ENCODE measurements at regions not wholly inside any gene's neighbourhood (a gene's known extent, or its start where the extent isn't known, plus 50 kb on each side); places are given as distances from the start of the nearest gene placed in this dataset.

GRCh38 chr5:136750224-136750862, 385.0 kb upstream of the TRPC7 start:
- Histone ChIP-seq H3K9ac (ENCODE audit: low read length) (no peak overlapping the region), H3K4me1 (ENCODE audit: control insufficient read depth in 2 of 2, insufficient read depth in 2 of 2, low read length in 2 of 2) (no peaks in the 10 kb centered on the region), H3K27me3 (replicated peaks in 1 of 4; ENCODE audit: control extremely low read depth in 1 of 4, control insufficient read depth in 3 of 4, insufficient read depth in 4 of 4, low read length in 3 of 4) (no peaks in the 10 kb centered on the region), H3K4me3 (ENCODE audit: control extremely low read depth in 1 of 5, extremely low read depth in 1 of 5, insufficient read depth in 1 of 5, low read depth in 2 of 5, low read length in 4 of 5) (no peak overlapping the region), H2AFZ (ENCODE audit: insufficient read depth, low read depth, low read length, poor library complexity, severe bottlenecking) (no peak overlapping the region), H3K9me3 (ENCODE audit: control extremely low read depth in 1 of 3, control insufficient read depth in 2 of 3, insufficient read depth in 1 of 3, low read length in 2 of 3) (no peaks in the 10 kb centered on the region), H4K20me1 (ENCODE audit: control insufficient read depth, insufficient read depth, low read length, poor library complexity, severe bottlenecking) (no peaks in the 10 kb centered on the region), H3K79me2 (ENCODE audit: control insufficient read depth, insufficient read depth, low read length) (no peaks in the 10 kb centered on the region), H3K4me2 (replicated peaks; ENCODE audit: low read depth, low read length, poor library complexity, severe bottlenecking) (no peak overlapping the region), H3K36me3 (replicated peaks in 1 of 2; ENCODE audit: control extremely low read depth in 1 of 2, control insufficient read depth in 1 of 2, extremely low read depth in 1 of 2, insufficient read depth in 2 of 2, low read length in 1 of 2) (no peaks in the 10 kb centered on the region), H3K27ac (ENCODE audit: low read length in 2 of 2) (no peak overlapping the region)
- Mint-ChIP-seq H3K27me3 (no peaks in the 10 kb centered on the region), H3K27ac (no peak overlapping the region), H3K4me1 (no peaks in the 10 kb centered on the region), H3K4me3 (no peak overlapping the region), H3K9me3 (ENCODE audit: insufficient read depth) (peaks cover 5% of the 10 kb centered on the region)
- TF ChIP-seq CTCF (IDR thresholded peaks at IDR 0.05) (no peak), EZH2 (IDR thresholded peaks at IDR 0.05; ENCODE audit: borderline replicate concordance, insufficient read depth, low read depth, low read length, poor library complexity, severe bottlenecking) (no peak)
- WGBS (ENCODE audit: insufficient coverage): 56% methylated on average over 5 of the region's 5 CpGs
- ChIA-PET POLR2A (no interaction called here), CTCF (no interaction called here)
- ATAC-seq (ENCODE audit: low read depth) (no peak), DNase-seq (no peak)
- intact Hi-C loops (cut with micrococcal nuclease): no loop called here

GRCh38 chr5:136749016-136749415, 383.7 kb upstream of the TRPC7 start:
- no peak overlapping the region for H3K27ac ChIP-seq (ENCODE audit: low read length in 2 of 2)
- no peak overlapping the region for H2AFZ ChIP-seq (ENCODE audit: insufficient read depth, low read depth, low read length, poor library complexity, severe bottlenecking)
- no peaks in the 10 kb centered on the region for H3K79me2 ChIP-seq (ENCODE audit: control insufficient read depth, insufficient read depth, low read length)
- ATAC-seq (ENCODE audit: low read depth): no peak
- Mint-ChIP-seq H3K4me1 (no peaks in the 10 kb centered on the region), H3K27me3 (no peaks in the 10 kb centered on the region), H3K9me3 (ENCODE audit: insufficient read depth) (peaks cover 5% of the 10 kb centered on the region), H3K27ac (no peak overlapping the region), H3K4me3 (no peak overlapping the region)
- DNase-seq: no peak
- WGBS (ENCODE audit: insufficient coverage): no CpG with 5 or more reads among the region's 1 CpG
- H3K4me2 ChIP-seq (replicated peaks; ENCODE audit: low read depth, low read length, poor library complexity, severe bottlenecking): no peak overlapping the region
- no peaks in the 10 kb centered on the region for H3K9me3 ChIP-seq (ENCODE audit: control extremely low read depth in 1 of 3, control insufficient read depth in 2 of 3, insufficient read depth in 1 of 3, low read length in 2 of 3)
- H3K4me1 ChIP-seq (ENCODE audit: control insufficient read depth in 2 of 2, insufficient read depth in 2 of 2, low read length in 2 of 2): no peaks in the 10 kb centered on the region
- CTCF ChIA-PET: no interaction called here
- H3K36me3 ChIP-seq (replicated peaks in 1 of 2; ENCODE audit: control extremely low read depth in 1 of 2, control insufficient read depth in 1 of 2, extremely low read depth in 1 of 2, insufficient read depth in 2 of 2, low read length in 1 of 2): no peaks in the 10 kb centered on the region
- H3K9ac ChIP-seq (ENCODE audit: low read length): no peak overlapping the region
- H3K4me3 ChIP-seq (ENCODE audit: control extremely low read depth in 1 of 5, extremely low read depth in 1 of 5, insufficient read depth in 1 of 5, low read depth in 2 of 5, low read length in 4 of 5): no peak overlapping the region
- intact Hi-C loops (cut with micrococcal nuclease): no loop called here
- POLR2A ChIA-PET: no interaction called here
- TF ChIP-seq CTCF (IDR thresholded peaks at IDR 0.05) (no peak), EZH2 (IDR thresholded peaks at IDR 0.05; ENCODE audit: borderline replicate concordance, insufficient read depth, low read depth, low read length, poor library complexity, severe bottlenecking) (no peak)
- H3K27me3 ChIP-seq (replicated peaks in 1 of 4; ENCODE audit: control extremely low read depth in 1 of 4, control insufficient read depth in 3 of 4, insufficient read depth in 4 of 4, low read length in 3 of 4): no peaks in the 10 kb centered on the region
- no peaks in the 10 kb centered on the region for H4K20me1 ChIP-seq (ENCODE audit: control insufficient read depth, insufficient read depth, low read length, poor library complexity, severe bottlenecking)
